GM12878 (cell line): ENCODE measurements at regions not wholly inside any gene's neighbourhood (a gene's known extent, or its start where the extent isn't known, plus 50 kb on each side); places are given as distances from the start of the nearest gene placed in this dataset.
"Not testable (repeated sequence)": the region's sequence is repeated elsewhere in the genome, so short reads cannot be mapped to it uniquely, and the experiment has no call there.

Experiments
- ATAC-seq: fragments of 200-7000 bp; cut with Tn5 transposase; 3 replicates; pipeline ENCODE4 v1.9.1; 2020; ENCODE audit warnings: mild to moderate bottlenecking, moderate library complexity
- BruUV-seq: library from RNA; stranded (reverse); fragments of 400-500 nt; replicated peaks from 2 replicates; lab custom pipeline; 2021; lab: Mats Ljungman, UMichigan
- CTCF ChIA-PET: fragments of 300-600 bp; sonication (Branson Sonifier 250); formaldehyde crosslinking; extraction: SDS; loops from one replicate; lab custom pipeline; 2021; ENCODE audit warnings: inconsistent platforms; lab: Yijun Ruan, JAX
- POLR2A ChIA-PET: fragments of 350-600 bp; formaldehyde crosslinking; extraction: SDS; loops from one replicate; lab custom pipeline; 2021; ENCODE audit warnings: inconsistent platforms; lab: Charles Lee
- RAD21 ChIA-PET: fragments of 300-600 bp; sonication (Branson Sonifier 250); formaldehyde crosslinking; loops from one replicate; lab custom pipeline; 2023; ENCODE audit warnings: antibody characterized with exemption; ENCODE audit not compliant: unreplicated experiment; lab: Charles Lee
- SMC1A ChIA-PET: fragments of 300-600 bp; sonication (Branson Sonifier 250); formaldehyde crosslinking; loops from one replicate; lab custom pipeline; 2023; ENCODE audit not compliant: unreplicated experiment, uncharacterized antibody; lab: Charles Lee
- DNase-seq: peaks from one replicate; pipeline ENCODE4 v3.0.0-alpha.2; 2011; ENCODE audit warnings: low read depth, low spot score
- FAIRE-seq: peaks from 3 replicates; lab custom pipeline; 2011; peaks lifted over from hg19 to GRCh38; lab: Jason Lieb, UNC
- H2AFZ ChIP-seq: 2 replicates; pipeline ENCODE4 v1.6.0; 2011; ENCODE audit warnings: low read depth, low read length, control low read depth; ENCODE audit not compliant: control insufficient read depth
- H3K27ac ChIP-seq: 2 replicates; pipeline ENCODE4 v1.5.1; 2011; ENCODE audit warnings: control low read depth; ENCODE audit not compliant: control insufficient read depth, insufficient read depth
- H3K27me3 ChIP-seq, 2 experiments: replicated peaks in 1 of 2; 2 replicates each; pipeline versions ENCODE4 v1.6.0 to v1.6.1; 2011; ENCODE audit warnings: low read length in 1 of 2; ENCODE audit not compliant: control insufficient read depth in 2 of 2, insufficient read depth in 2 of 2
- H3K36me3 ChIP-seq, 2 experiments: 2 replicates each; pipeline ENCODE4 v1.5.1; 2011; ENCODE audit warnings: low read length in 1 of 2; ENCODE audit not compliant: control insufficient read depth in 2 of 2, insufficient read depth in 2 of 2
- H3K4me1 ChIP-seq: 2 replicates; pipeline ENCODE4 v1.6.1; 2011; ENCODE audit warnings: mild to moderate bottlenecking, low read length, moderate library complexity, mixed read lengths; ENCODE audit not compliant: control insufficient read depth, insufficient read depth
- H3K4me2 ChIP-seq: 2 replicates; pipeline ENCODE4 v1.6.0; 2011; ENCODE audit warnings: control low read depth; ENCODE audit not compliant: control insufficient read depth, insufficient read depth
- H3K4me3 ChIP-seq: fragments of 200-600 bp; sonication (generic); 2 replicates; pipeline ENCODE4 v1.5.1; 2016
- H3K79me2 ChIP-seq: 2 replicates; pipeline ENCODE4 v1.6.0; 2011; ENCODE audit warnings: low read length; ENCODE audit not compliant: control insufficient read depth, insufficient read depth
- H3K9ac ChIP-seq: 2 replicates; pipeline ENCODE4 v1.8.0; 2011; ENCODE audit warnings: low read length, control low read depth, mixed read lengths; ENCODE audit not compliant: control insufficient read depth, insufficient read depth
- H3K9me3 ChIP-seq: replicated peaks from 3 replicates; pipeline ENCODE4 v1.5.1; 2011; ENCODE audit warnings: mild to moderate bottlenecking, low read length; ENCODE audit not compliant: control insufficient read depth, insufficient read depth
- H4K20me1 ChIP-seq: 2 replicates; pipeline ENCODE4 v1.6.0; 2011; ENCODE audit not compliant: control insufficient read depth, insufficient read depth
- ASH2L ChIP-seq: fragments of 300-600, 200-600 bp; sonication (generic); IDR thresholded peaks from 2 replicates; pipeline ENCODE4 v1.6.1; 2017; ENCODE audit warnings: low read depth, mild to moderate bottlenecking, borderline replicate concordance
- EZH2 ChIP-seq: IDR thresholded peaks from 2 replicates; pipeline ENCODE4 v1.6.1; 2012; ENCODE audit warnings: low read depth, mild to moderate bottlenecking, control low read depth, inconsistent platforms, low read length, borderline replicate concordance; ENCODE audit not compliant: control insufficient read depth
- HCFC1 ChIP-seq: fragments of 150-350 bp; IDR thresholded peaks from 2 replicates; pipeline ENCODE4 v1.6.1; 2014; ENCODE audit warnings: low read length
- MXI1 ChIP-seq: fragments of 150-350 bp; IDR thresholded peaks from 2 replicates; pipeline ENCODE4 v1.6.1; 2011; ENCODE audit warnings: low read depth, mild to moderate bottlenecking, inconsistent platforms, low read length, improper control_type of control experiment
- NBN ChIP-seq: fragments of 450-650 bp; IDR thresholded peaks from 2 replicates; pipeline ENCODE4 v1.6.1; 2016
- WGBS: methylation state at CpG from one replicate; pipeline ENCODE4 v1.1.6; 2016; ENCODE audit warnings: low lambda C conversion rate; ENCODE audit not compliant: insufficient replicate concordance, insufficient coverage; ENCODE audit errors: missing lambda C conversion rate; 5-methylcytosine and 5-hydroxymethylcytosine counted together
- in situ Hi-C: fragments of 300-500 bp; cut with MboI; formaldehyde crosslinking; loops from 9 replicates; pipeline ENCODE4 v1.14.3; 2018; ENCODE audit warnings: mixed read lengths
- intact Hi-C: fragments of 100-400 bp; cut with micrococcal nuclease; formaldehyde crosslinking; loops from one replicate; pipeline ENCODE4 v1.14.2; 2022; ENCODE audit not compliant: unreplicated experiment

GRCh38 chr6:134795691-134796090 is 154.2 kb downstream of the ALDH8A1 start (continued):
- TF ChIP-seq EZH2 (no peak), HCFC1 (no peak), ASH2L (no peak)

GRCh38 chr6:134795001-134795400 is 154.9 kb downstream of the ALDH8A1 start:
- H3K9me3 ChIP-seq = no peaks in the 10 kb centered on the region
- 83% methylated on average over 7 of the region's 7 CpGs for WGBS
- in situ Hi-C loops (no loop called here), intact Hi-C loops (no loop called here)
- H3K27me3 ChIP-seq = no peaks in the 10 kb centered on the region
- no peaks in the 10 kb centered on the region for H3K36me3 ChIP-seq
- no peak for FAIRE-seq
- no peaks in the 10 kb centered on the region for H3K79me2 ChIP-seq
- no peak overlapping the region for H3K27ac ChIP-seq
- ATAC-seq = no peak
- ChIA-PET SMC1A (no interaction called here), RAD21 (no interaction called here), POLR2A (no interaction called here), CTCF (no interaction called here)
- H2AFZ ChIP-seq = no peak overlapping the region
- H4K20me1 ChIP-seq = no peaks in the 10 kb centered on the region
- H3K4me3 ChIP-seq = no peak overlapping the region
- no peak overlapping the region for H3K9ac ChIP-seq
- no peak for DNase-seq
- no peaks in the 10 kb centered on the region for H3K4me1 ChIP-seq
- H3K4me2 ChIP-seq = no peak overlapping the region
- no peak for TF ChIP-seq NBN
- no peak for TF ChIP-seq MXI1
- TF ChIP-seq, all 136 proteins: peak for 0
- no TSS peak for BruUV-seq

- RAD21 ChIA-PET, BruUV-seq, H3K27me3 ChIP-seq, H2AFZ ChIP-seq, DNase-seq, in situ Hi-C loops, H3K4me2 ChIP-seq, H3K9me3 ChIP-seq, POLR2A ChIA-PET, intact Hi-C loops, ATAC-seq, H3K4me3 ChIP-seq, FAIRE-seq, CTCF ChIA-PET, H3K9ac ChIP-seq, H3K4me1 ChIP-seq, H3K27ac ChIP-seq, SMC1A ChIA-PET, H3K79me2 ChIP-seq, H4K20me1 ChIP-seq, H3K36me3 ChIP-seq: not testable (repeated sequence)
- WGBS = 17% methylated on average over 2 of the region's 2 CpGs
Measured at GRCh38 chr6:134791243-134791843, 158.6 kb downstream of the ALDH8A1 start.
